ENCODE measurements at regions not wholly inside any gene's neighbourhood (a gene's known extent, or its start where the extent isn't known, plus 50 kb on each side); places are given as distances from the start of the nearest gene placed in this dataset.

GRCh38 chr6:138716971-138717665 is 56.5 kb upstream of the CCDC28A start:
- DNase-seq = no peak

DNA sequence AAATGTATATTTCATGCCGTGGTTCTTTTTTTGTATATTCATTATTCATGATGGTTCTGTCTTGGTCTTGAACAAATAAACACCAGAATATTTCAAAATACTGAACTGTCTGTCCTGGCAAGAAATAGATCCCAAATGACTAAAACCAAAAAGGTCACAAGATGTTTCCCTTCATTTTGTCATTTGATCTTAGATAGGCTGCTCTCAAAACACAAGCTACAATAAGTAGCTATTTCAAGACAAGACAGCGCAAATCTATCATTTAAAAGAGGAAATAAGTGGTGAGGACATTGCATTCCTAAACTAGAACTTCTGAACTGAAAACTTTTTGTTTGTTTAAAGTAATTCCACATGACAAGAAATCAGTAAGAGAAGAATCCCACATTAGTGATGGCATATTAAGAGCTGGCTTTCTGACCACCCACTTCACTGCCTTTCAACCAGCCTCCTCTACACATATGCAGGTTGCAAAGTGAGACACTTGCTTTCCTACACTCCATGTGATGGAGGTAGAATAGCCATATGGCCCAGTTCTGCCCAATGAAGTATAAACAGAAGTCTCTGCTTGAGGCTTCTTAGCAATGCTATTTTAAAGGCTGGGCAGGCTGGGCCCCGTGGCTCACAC is 54.4 kb upstream of the CCDC28A start:
- DNase-seq = no peak

GRCh38 chr6:138719744-138720143 is 53.8 kb upstream of the CCDC28A start:
- no peak for DNase-seq

DNA sequence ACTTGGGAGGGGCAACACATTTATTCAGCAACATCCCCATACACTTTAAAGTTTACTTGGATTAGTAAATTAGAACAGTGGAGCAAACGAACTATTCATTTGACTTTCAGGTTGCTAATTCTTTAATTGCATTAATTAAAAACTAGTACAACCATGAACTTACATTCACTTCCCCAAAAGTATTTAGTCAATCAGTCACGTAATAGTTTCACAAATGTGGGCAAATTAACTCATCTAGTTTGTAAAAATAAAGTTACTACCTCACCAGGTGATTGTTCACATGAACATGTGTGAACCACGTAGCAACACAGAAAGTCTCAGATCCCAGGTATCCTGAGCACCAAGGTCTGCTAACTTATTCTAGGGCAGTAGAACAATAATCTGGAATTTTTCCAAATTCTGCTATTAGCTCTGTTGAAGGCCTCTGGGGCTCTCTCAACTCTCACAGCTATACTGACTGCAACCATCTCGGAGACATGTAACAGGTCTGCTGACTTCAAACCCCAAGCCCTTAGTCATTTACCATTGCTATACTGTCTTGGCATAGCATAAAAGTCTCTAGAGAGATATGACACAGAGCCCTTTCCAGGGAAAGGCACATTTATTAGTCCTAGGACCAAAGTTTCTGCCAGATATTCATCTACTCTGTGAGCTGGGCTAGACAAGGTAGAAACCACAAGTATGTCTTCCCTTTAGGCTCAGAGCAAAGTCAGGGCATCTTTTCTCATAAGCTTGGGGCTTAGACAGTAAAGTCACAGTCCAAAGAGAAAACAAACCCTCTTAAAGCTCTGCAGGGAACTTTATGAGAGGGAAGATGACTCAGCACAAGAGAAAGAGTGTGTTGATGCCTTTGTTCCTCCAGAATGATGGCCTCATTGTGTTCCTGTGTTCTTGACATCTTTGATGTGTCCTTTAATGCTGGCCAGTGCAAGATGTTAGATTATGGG is 50.9 kb upstream of the CCDC28A start:
- DNase-seq = no peak

Data from DMS 273 treated with DMSO at 0.1 percent for 48 hours (cell line).